NB4 (cell line): ENCODE measurements at regions not wholly inside any gene's neighbourhood (a gene's known extent, or its start where the extent isn't known, plus 50 kb on each side); places are given as distances from the start of the nearest gene placed in this dataset.

Experiments
- DNase-seq: peaks from one replicate; pipeline ENCODE4 v3.0.0; 2010; ENCODE audit warnings: low read depth
- H3K4me3 ChIP-seq: one replicate; pipeline ENCODE4 v1.5.1; 2011; ENCODE audit warnings: mild to moderate bottlenecking, low read depth, low read length, moderate library complexity
- CTCF ChIP-seq: IDR thresholded peaks from one replicate; pipeline ENCODE4 v1.5.1; 2012; ENCODE audit warnings: low read depth, low read length
- MAX ChIP-seq: IDR thresholded peaks from 2 replicates; pipeline ENCODE4 v1.6.1; 2011; ENCODE audit warnings: low read depth, low read length
- MYC ChIP-seq: IDR thresholded peaks from 2 replicates; pipeline ENCODE4 v1.6.1; 2011; ENCODE audit warnings: low read depth, low read length
- POLR2A ChIP-seq: IDR thresholded peaks from 2 replicates; pipeline ENCODE4 v1.6.1; 2011; ENCODE audit warnings: mild to moderate bottlenecking; ENCODE audit not compliant: insufficient read length; ENCODE audit errors: extremely low read depth

- DNase-seq: no peak
- H3K4me3 ChIP-seq: no peak overlapping the region
- TF ChIP-seq POLR2A (no peak), MAX (no peak), MYC (no peak), CTCF (no peak)
These were observed 105.4 kb downstream of the NCOR2 start for GRCh38 chr12:124461851-124462623.

GRCh38 chr12:124461241-124461673 lies 106.2 kb downstream of the NCOR2 start:
- no peak overlapping the region for H3K4me3 ChIP-seq
- TF ChIP-seq MAX: no peak
- TF ChIP-seq POLR2A: no peak
- TF ChIP-seq CTCF: no peak
- TF ChIP-seq MYC: no peak
- DNase-seq: no peak

GRCh38 chr12:124460771-124461170 lies 106.6 kb downstream of the NCOR2 start:
- H3K4me3 ChIP-seq: no peak overlapping the region
- DNase-seq: no peak
- TF ChIP-seq POLR2A (no peak), MYC (no peak), MAX (no peak), CTCF (no peak)

- DNase-seq: no peak
- TF ChIP-seq MYC (no peak), MAX (no peak), CTCF (no peak), POLR2A (no peak)
- H3K4me3 ChIP-seq: no peak overlapping the region
These were observed 107.4 kb downstream of the NCOR2 start for GRCh38 chr12:124459852-124460645.

GRCh38 chr12:124458992-124459851 lies 108.2 kb downstream of the NCOR2 start:
- no peak for DNase-seq
- no peak overlapping the region for H3K4me3 ChIP-seq
- TF ChIP-seq POLR2A (no peak), MYC (no peak), CTCF (no peak), MAX (no peak)
